OCI-LY1 (cell line): ENCODE measurements at regions not wholly inside any gene's neighbourhood (a gene's known extent, or its start where the extent isn't known, plus 50 kb on each side); places are given as distances from the start of the nearest gene placed in this dataset.
"Not testable (repeated sequence)": the region's sequence is repeated elsewhere in the genome, so short reads cannot be mapped to it uniquely, and the experiment has no call there.

ENCODE experiments used
- H2AFZ ChIP-seq: fragments of 200-600 bp; sonication (generic), shearing (Covaris generic); 2 replicates; pipeline ENCODE4 v1.6.0; 2014; ENCODE audit warnings: antibody characterized with exemption, mild to moderate bottlenecking, low read length
- H3F3A ChIP-seq: fragments of 200-600 bp; sonication (generic), shearing (Covaris generic); 2 replicates; pipeline ENCODE4 v1.6.0; 2014; ENCODE audit warnings: mild to moderate bottlenecking, antibody characterized with exemption, low read length, moderate library complexity; ENCODE audit not compliant: insufficient read depth
- H3K27ac ChIP-seq: fragments of 200-600 bp; sonication (generic); 2 replicates; pipeline ENCODE4 v1.5.1; 2014; ENCODE audit warnings: low read length, mixed run types, mild to moderate bottlenecking, low read depth; ENCODE audit not compliant: poor library complexity, severe bottlenecking
- H3K27me3 ChIP-seq: fragments of 200-600 bp; sonication (generic); 2 replicates; pipeline ENCODE4 v1.6.0; 2014; ENCODE audit warnings: antibody characterized with exemption, mild to moderate bottlenecking, low read length, moderate library complexity; ENCODE audit not compliant: insufficient read depth
- H3K36me3 ChIP-seq: fragments of 200-600 bp; sonication (generic); 2 replicates; pipeline ENCODE4 v1.6.1; 2014; ENCODE audit warnings: mild to moderate bottlenecking, antibody characterized with exemption, low read length, moderate library complexity, mixed read lengths; ENCODE audit not compliant: insufficient read depth
- H3K4me1 ChIP-seq: fragments of 200-600 bp; sonication (generic); 2 replicates; pipeline ENCODE4 v1.5.1; 2014; ENCODE audit warnings: mild to moderate bottlenecking, low read length, moderate library complexity; ENCODE audit not compliant: insufficient read depth, severe bottlenecking
- H3K4me2 ChIP-seq: fragments of 200-600 bp; sonication (generic), shearing (Covaris generic); 2 replicates; pipeline ENCODE4 v1.6.1; 2014; ENCODE audit warnings: low read length
- H3K4me3 ChIP-seq: fragments of 200-600 bp; sonication (generic); 2 replicates; pipeline ENCODE4 v1.5.1; 2014; ENCODE audit warnings: low read length, low read depth, mild to moderate bottlenecking, mixed read lengths; ENCODE audit not compliant: poor library complexity, severe bottlenecking
- H3K79me2 ChIP-seq: fragments of 200-600 bp; shearing (Covaris generic); 2 replicates; pipeline ENCODE4 v1.6.1; 2016; ENCODE audit warnings: mixed run types, low read length, mixed read lengths; ENCODE audit not compliant: insufficient read depth
- H3K9ac ChIP-seq: fragments of 200-600 bp; sonication (generic), shearing (Covaris generic); 2 replicates; pipeline ENCODE4 v1.6.1; 2014; ENCODE audit warnings: mild to moderate bottlenecking, low read length, mixed read lengths
- H3K9me2 ChIP-seq: fragments of 200-600 bp; sonication (generic), shearing (Covaris generic); 2 replicates; pipeline ENCODE4 v1.6.1; 2014; ENCODE audit warnings: low read depth, mild to moderate bottlenecking, low read length, mixed read lengths
- H3K9me3 ChIP-seq: fragments of 200-600 bp; shearing (Covaris generic); 2 replicates; pipeline ENCODE4 v1.6.1; 2014; ENCODE audit warnings: low read length, mixed read lengths
- H4K20me1 ChIP-seq: fragments of 200-600 bp; sonication (generic), shearing (Covaris generic); 2 replicates; pipeline ENCODE4 v1.6.0; 2016; ENCODE audit warnings: mild to moderate bottlenecking, low read length; ENCODE audit not compliant: insufficient read depth
- CTCF ChIP-seq: fragments of 200-600 bp; sonication (generic), shearing (Covaris generic); IDR thresholded peaks from 2 replicates; pipeline ENCODE4 v1.5.1; 2017; ENCODE audit warnings: mild to moderate bottlenecking, antibody characterized with exemption, low read length, moderate library complexity, mixed read lengths
- EZH2 ChIP-seq: fragments of 200-600 bp; sonication (generic), shearing (Covaris generic); IDR thresholded peaks from 2 replicates; pipeline ENCODE4 v1.8.0; 2017; ENCODE audit warnings: borderline replicate concordance, mixed run types, mild to moderate bottlenecking, antibody characterized with exemption, low read length, moderate library complexity, mixed read lengths

- no peak overlapping the region for H3K4me3 ChIP-seq
- no peak for TF ChIP-seq EZH2
- TF ChIP-seq CTCF: no peak
- H4K20me1 ChIP-seq: no peaks in the 10 kb centered on the region
- no peaks in the 10 kb centered on the region for H3K79me2 ChIP-seq
- H3K4me1 ChIP-seq: no peaks in the 10 kb centered on the region
- H3F3A ChIP-seq: no peaks in the 10 kb centered on the region
- no peaks in the 10 kb centered on the region for H3K36me3 ChIP-seq
- H3K9me2 ChIP-seq: no peaks in the 10 kb centered on the region
- H3K27ac ChIP-seq: no peak overlapping the region
- no peaks in the 10 kb centered on the region for H3K27me3 ChIP-seq
- H3K9ac ChIP-seq: no peak overlapping the region
- H3K9me3 ChIP-seq: no peaks in the 10 kb centered on the region
- H3K4me2 ChIP-seq: no peak overlapping the region
- H2AFZ ChIP-seq: no peak overlapping the region
Measured at GRCh38 chr15:55084216-55084615, 112.5 kb downstream of the RSL24D1 start.

- not testable (repeated sequence) for H3K4me1 ChIP-seq, H4K20me1 ChIP-seq, H3K4me2 ChIP-seq, H3K9me2 ChIP-seq, H3K36me3 ChIP-seq, H3K27me3 ChIP-seq, H2AFZ ChIP-seq, H3K27ac ChIP-seq, H3K79me2 ChIP-seq, H3K4me3 ChIP-seq, H3K9ac ChIP-seq, H3F3A ChIP-seq, H3K9me3 ChIP-seq
Measured at GRCh38 chr15:55077052-55077451, 119.7 kb downstream of the RSL24D1 start.

- no peaks in the 10 kb centered on the region for H3K79me2 ChIP-seq
- H3K36me3 ChIP-seq: no peaks in the 10 kb centered on the region
- H3K27me3 ChIP-seq: no peaks in the 10 kb centered on the region
- no peak overlapping the region for H3K4me2 ChIP-seq
- H3K4me1 ChIP-seq: no peaks in the 10 kb centered on the region
- no peaks in the 10 kb centered on the region for H3F3A ChIP-seq
- no peak overlapping the region for H3K27ac ChIP-seq
- H4K20me1 ChIP-seq: no peaks in the 10 kb centered on the region
- H2AFZ ChIP-seq: no peak overlapping the region
- TF ChIP-seq CTCF: no peak
- TF ChIP-seq EZH2: no peak
- H3K9ac ChIP-seq: no peak overlapping the region
- H3K9me3 ChIP-seq: no peaks in the 10 kb centered on the region
- no peaks in the 10 kb centered on the region for H3K9me2 ChIP-seq
- H3K4me3 ChIP-seq: no peak overlapping the region
Measured at GRCh38 chr15:55074431-55074830, 122.3 kb downstream of the RSL24D1 start.

- not testable (repeated sequence) for H4K20me1 ChIP-seq, H3K9ac ChIP-seq, H3K27me3 ChIP-seq
Measured at GRCh38 chr15:55063970-55064369, 132.8 kb downstream of the RSL24D1 start.

More at GRCh38 chr15:55063970-55064369, 132.8 kb downstream of the RSL24D1 start:
- H3K9me2 ChIP-seq, H3K4me2 ChIP-seq, H3K4me3 ChIP-seq, H3F3A ChIP-seq, H3K4me1 ChIP-seq, H3K27ac ChIP-seq, H2AFZ ChIP-seq, H3K9me3 ChIP-seq, H3K36me3 ChIP-seq, H3K79me2 ChIP-seq: not testable (repeated sequence)
